ENCODE measurements at regions not wholly inside any gene's neighbourhood (a gene's known extent, or its start where the extent isn't known, plus 50 kb on each side); places are given as distances from the start of the nearest gene placed in this dataset.

GRCh38 chr21:34305605-34306604 is 57.9 kb upstream of the KCNE2 start:
- TF ChIP-seq POLR2AphosphoS5 (IDR thresholded peaks at IDR 0.05; ENCODE audit: low read depth, low read length) (no peak), POLR2A (IDR thresholded peaks at IDR 0.05; ENCODE audit: low read depth, low read length) (no peak), TAF1 (IDR thresholded peaks at IDR 0.05; ENCODE audit: borderline replicate concordance, low read depth, low read length) (no peak)

Data from GM12892 (cell line).